Fibroblast of lung (primary cell): ENCODE measurements at regions not wholly inside any gene's neighbourhood (a gene's known extent, or its start where the extent isn't known, plus 50 kb on each side); places are given as distances from the start of the nearest gene placed in this dataset.
A peak's percentile ranks its signal among the peaks of the same experiment; 100 is the strongest.

Source experiments
- DNase-seq, 2 donors: peaks; one replicate each; pipeline versions ENCODE4 v3.0.0 to v3.0.0-alpha.2; 2010; ENCODE audit warnings: low read depth in 2 of 2
- H2AFZ ChIP-seq: 2 replicates; pipeline ENCODE4 v1.5.1; 2012; ENCODE audit warnings: low read length, control low read depth, inconsistent platforms
- H3K27ac ChIP-seq: 2 replicates; pipeline ENCODE4 v1.5.1; 2011; ENCODE audit warnings: low read length, control low read depth; ENCODE audit not compliant: insufficient read depth
- H3K27me3 ChIP-seq: 2 replicates; pipeline ENCODE4 v1.5.1; 2011; ENCODE audit warnings: mild to moderate bottlenecking, low read length; ENCODE audit not compliant: control insufficient read depth, insufficient read depth
- H3K36me3 ChIP-seq: 2 replicates; pipeline ENCODE4 v1.5.1; 2011; ENCODE audit warnings: low read length; ENCODE audit not compliant: control insufficient read depth, insufficient read depth
- H3K4me1 ChIP-seq: 2 replicates; pipeline ENCODE4 v1.5.1; 2011; ENCODE audit warnings: low read length; ENCODE audit not compliant: control insufficient read depth, insufficient read depth; ENCODE audit errors: extremely low read depth
- H3K4me2 ChIP-seq: 2 replicates; pipeline ENCODE4 v1.5.1; 2011; ENCODE audit warnings: low read length, control low read depth; ENCODE audit not compliant: insufficient read depth; ENCODE audit errors: extremely low read depth
- H3K4me3 ChIP-seq, 4 experiments: fragments of 200-600 bp in 1 of 4; sonication (generic) in 1 of 4; replicated peaks in 1 of 4; 2 replicates each; pipeline ENCODE4 v1.5.1; 2011 to 2016; ENCODE audit warnings: low read length in 4 of 4, low read depth in 3 of 4, mild to moderate bottlenecking in 3 of 4, control low read depth in 2 of 4, inconsistent platforms in 1 of 4, mixed read lengths in 1 of 4; ENCODE audit not compliant: insufficient read depth in 1 of 4; ENCODE audit errors: control extremely low read depth in 1 of 4
- H3K79me2 ChIP-seq: 2 replicates; pipeline ENCODE4 v1.5.1; 2012; ENCODE audit warnings: mild to moderate bottlenecking, low read length, inconsistent platforms; ENCODE audit not compliant: control insufficient read depth, insufficient read depth
- H3K9ac ChIP-seq: 2 replicates; pipeline ENCODE4 v1.5.1; 2011; ENCODE audit warnings: mild to moderate bottlenecking, low read length, control low read depth; ENCODE audit not compliant: insufficient read depth
- H3K9me3 ChIP-seq: 2 replicates; pipeline ENCODE4 v1.5.1; 2012; ENCODE audit warnings: low read depth, low read length; ENCODE audit not compliant: control insufficient read depth, insufficient read depth
- H4K20me1 ChIP-seq: 2 replicates; pipeline ENCODE4 v1.5.1; 2011; ENCODE audit warnings: low read length; ENCODE audit not compliant: control insufficient read depth, insufficient read depth; ENCODE audit errors: extremely low read depth
- CTCF ChIP-seq, 2 donors: IDR thresholded peaks in 1 of 2; conservative IDR thresholded peaks in 1 of 2; 1 replicate in 1 of 2; 2 replicates in 1 of 2; pipeline ENCODE4 v1.5.1; 2011 to 2012; ENCODE audit warnings: low read length in 2 of 2, control low read depth in 1 of 2, inconsistent platforms in 1 of 2, low read depth in 1 of 2, mild to moderate bottlenecking in 1 of 2
- EZH2 ChIP-seq: IDR thresholded peaks from 2 replicates; pipeline ENCODE4 v1.5.1; 2012; ENCODE audit warnings: low read length, control low read depth, mild to moderate bottlenecking; ENCODE audit errors: missing control alignments

GRCh38 chr1:118258975-118259374, 73.9 kb upstream of the SPAG17 start:
- no peaks in the 10 kb centered on the region for H3K27me3 ChIP-seq
- no peaks in the 10 kb centered on the region for H3K36me3 ChIP-seq
- no peaks in the 10 kb centered on the region for H3K79me2 ChIP-seq
- no peaks in the 10 kb centered on the region for H4K20me1 ChIP-seq
- H3K9ac ChIP-seq, result no peak overlapping the region
- H3K4me1 ChIP-seq, result no peaks in the 10 kb centered on the region
- DNase-seq, result no peak
- no peak overlapping the region for H3K4me3 ChIP-seq
- no peak overlapping the region for H3K27ac ChIP-seq
- H3K4me2 ChIP-seq, result no peak overlapping the region
- no peak for TF ChIP-seq EZH2
- no peak for TF ChIP-seq CTCF (conservative IDR thresholded peaks at IDR 0.05 in 1 of 2, IDR thresholded peaks at IDR 0.05 in 1 of 2; ENCODE audit: low read depth in 1 of 2, low read length in 2 of 2)
- H2AFZ ChIP-seq, result no peak overlapping the region
- no peaks in the 10 kb centered on the region for H3K9me3 ChIP-seq

DNA sequence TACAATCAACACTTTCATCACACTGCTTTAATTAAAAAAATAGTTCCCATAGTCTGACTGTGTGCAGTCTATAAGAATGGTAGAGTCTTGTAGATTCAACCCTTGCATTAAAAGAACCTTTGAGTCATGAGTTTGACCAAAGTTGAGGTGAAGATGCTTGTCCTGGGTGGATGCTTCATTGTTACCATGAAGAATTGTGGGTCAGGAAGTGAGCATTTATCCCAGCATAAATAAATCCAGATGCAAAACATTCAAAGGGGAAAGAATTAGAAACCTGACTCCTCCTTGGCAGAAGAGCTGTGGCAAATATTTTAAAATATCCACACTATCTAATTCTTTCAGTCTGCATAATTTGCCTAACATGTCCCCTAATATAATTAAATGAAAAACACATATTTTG, 72.9 kb upstream of the SPAG17 start:
- Histone ChIP-seq H3K9ac (no peak overlapping the region), H4K20me1 (no peaks in the 10 kb centered on the region), H3K27me3 (no peaks in the 10 kb centered on the region), H2AFZ (no peak overlapping the region), H3K4me2 (no peak overlapping the region), H3K79me2 (no peaks in the 10 kb centered on the region), H3K4me3 (no peak overlapping the region), H3K9me3 (no peaks in the 10 kb centered on the region), H3K36me3 (no peaks in the 10 kb centered on the region), H3K27ac (no peak overlapping the region), H3K4me1 (no peaks in the 10 kb centered on the region)
- no peak for DNase-seq
- TF ChIP-seq EZH2 (no peak), CTCF (conservative IDR thresholded peaks at IDR 0.05 in 1 of 2, IDR thresholded peaks at IDR 0.05 in 1 of 2; ENCODE audit: low read depth in 1 of 2, low read length in 2 of 2) (no peak)

- peak in 1 of 2 donors; percentile 7 for DNase-seq
- Histone ChIP-seq H3K9me3 (no peaks in the 10 kb centered on the region), H3K4me2 (no peak overlapping the region), H2AFZ (no peak overlapping the region), H3K4me3 (no peak overlapping the region), H3K27ac (no peak overlapping the region), H3K9ac (no peak overlapping the region), H3K4me1 (no peaks in the 10 kb centered on the region), H3K36me3 (no peaks in the 10 kb centered on the region), H3K79me2 (no peaks in the 10 kb centered on the region), H4K20me1 (no peaks in the 10 kb centered on the region), H3K27me3 (no peaks in the 10 kb centered on the region)
- TF ChIP-seq EZH2 (no peak), CTCF (conservative IDR thresholded peaks at IDR 0.05 in 1 of 2, IDR thresholded peaks at IDR 0.05 in 1 of 2; ENCODE audit: low read depth in 1 of 2, low read length in 2 of 2) (no peak)
Observed at GRCh38 chr1:118254491-118255425, 69.7 kb upstream of the SPAG17 start.
